HEK293 (cell line): ENCODE measurements at regions not wholly inside any gene's neighbourhood (a gene's known extent, or its start where the extent isn't known, plus 50 kb on each side); places are given as distances from the start of the nearest gene placed in this dataset.

Experiments
- CTCF ChIA-PET: fragments of 350-600 bp; formaldehyde crosslinking; extraction: SDS; loops from one replicate; lab custom pipeline; 2021; ENCODE audit warnings: antibody characterized with exemption; lab: Yijun Ruan, JAX
- POLR2A ChIA-PET: fragments of 300-600 bp; formaldehyde crosslinking; extraction: SDS; loops from one replicate; lab custom pipeline; 2020; ENCODE audit warnings: antibody characterized with exemption, inconsistent platforms; lab: Yijun Ruan, JAX
- H3K27ac ChIP-seq: fragments of 200-500 bp; sonication (Bioruptor generic); 2 replicates; pipeline ENCODE4 v1.5.1; 2014; ENCODE audit warnings: low read depth, low read length, control low read depth, inconsistent platforms; ENCODE audit errors: extremely low read depth
- H3K36me3 ChIP-seq, 2 experiments: fragments of 200-500 bp in 1 of 2; sonication (Bioruptor generic) in 1 of 2; 1 replicate in 1 of 2; 2 replicates in 1 of 2; pipeline ENCODE4 v1.5.1; 2014 to 2017; ENCODE audit warnings: inconsistent platforms in 2 of 2, low read length in 2 of 2; ENCODE audit not compliant: control insufficient read depth in 2 of 2, insufficient read depth in 1 of 2
- H3K4me1 ChIP-seq: fragments of 200-500 bp; sonication (Bioruptor generic); 2 replicates; pipeline ENCODE4 v1.5.1; 2014; ENCODE audit warnings: mild to moderate bottlenecking, low read length, inconsistent platforms; ENCODE audit not compliant: control insufficient read depth, insufficient read depth
- H3K4me3 ChIP-seq: 2 replicates; pipeline ENCODE4 v1.5.1; 2011; ENCODE audit warnings: low read depth, mild to moderate bottlenecking, control low read depth, low read length, moderate library complexity
- H3K9me3 ChIP-seq: fragments of 200-500 bp; sonication (Bioruptor generic); 2 replicates; pipeline ENCODE4 v1.5.1; 2014; ENCODE audit warnings: low read depth, low read length, inconsistent platforms; ENCODE audit not compliant: control insufficient read depth, insufficient read depth
- GFI1B ChIP-seq: fragments of 450-650 bp; formaldehyde crosslinking; IDR thresholded peaks from 2 replicates; pipeline ENCODE4 v1.5.1; 2016; ENCODE audit warnings: missing biosample characterization, missing genetic modification characterization
- HIC1 ChIP-seq: fragments of 450-650 bp; formaldehyde crosslinking; IDR thresholded peaks from 2 replicates; pipeline ENCODE4 v1.5.1; 2016; ENCODE audit warnings: missing biosample characterization, missing genetic modification characterization
- KLF7 ChIP-seq: fragments of 450-650 bp; formaldehyde crosslinking; IDR thresholded peaks from 2 replicates; pipeline ENCODE4 v1.5.1; 2016; ENCODE audit warnings: missing biosample characterization, missing genetic modification characterization, borderline replicate concordance
- MEIS1 ChIP-seq: sonication (generic); formaldehyde crosslinking; IDR thresholded peaks from 2 replicates; pipeline ENCODE4 v1.8.1; 2022; ENCODE audit warnings: missing genetic modification reagents, mild to moderate bottlenecking, borderline replicate concordance
- SP3 ChIP-seq: fragments of 450-650 bp; formaldehyde crosslinking; IDR thresholded peaks from 2 replicates; pipeline ENCODE4 v1.5.1; 2016; ENCODE audit warnings: missing biosample characterization, missing genetic modification characterization
- TRIM28 ChIP-seq: IDR thresholded peaks from 2 replicates; pipeline ENCODE4 v1.6.1; 2011; ENCODE audit warnings: low read length, control low read depth, borderline replicate concordance
- ZBTB21 ChIP-seq: fragments of 450-650 bp; formaldehyde crosslinking; IDR thresholded peaks from 2 replicates; pipeline ENCODE4 v1.5.1; 2017; ENCODE audit warnings: missing biosample characterization, missing genetic modification characterization
- ZNF10 ChIP-seq: fragments of 450-650 bp; formaldehyde crosslinking; IDR thresholded peaks from 2 replicates; pipeline ENCODE4 v1.5.1; 2017; ENCODE audit warnings: missing biosample characterization, missing genetic modification characterization
- ZNF148 ChIP-seq: fragments of 450-650 bp; formaldehyde crosslinking; IDR thresholded peaks from 2 replicates; pipeline ENCODE4 v1.5.0; 2017; ENCODE audit warnings: missing biosample characterization, missing genetic modification characterization, borderline replicate concordance
- ZNF239 ChIP-seq: fragments of 450-650 bp; formaldehyde crosslinking; IDR thresholded peaks from 2 replicates; pipeline ENCODE4 v1.5.1; 2016; ENCODE audit warnings: missing biosample characterization, missing genetic modification characterization
- ZNF426 ChIP-seq: fragments of 450-650 bp; formaldehyde crosslinking; IDR thresholded peaks from 2 replicates; pipeline ENCODE4 v1.5.1; 2017; ENCODE audit warnings: missing biosample characterization, missing genetic modification characterization, mild to moderate bottlenecking, inconsistent platforms, moderate library complexity
- ZNF433 ChIP-seq: fragments of 450-650 bp; formaldehyde crosslinking; IDR thresholded peaks from 2 replicates; pipeline ENCODE4 v1.5.1; 2016; ENCODE audit warnings: missing biosample characterization, missing genetic modification characterization, low read depth
- ZNF449 ChIP-seq: fragments of 450-650 bp; formaldehyde crosslinking; IDR thresholded peaks from 2 replicates; pipeline ENCODE4 v1.5.1; 2017; ENCODE audit warnings: missing biosample characterization, mild to moderate bottlenecking, missing genetic modification characterization, moderate library complexity
- ZNF514 ChIP-seq: fragments of 450-650 bp; formaldehyde crosslinking; IDR thresholded peaks from 2 replicates; pipeline ENCODE4 v1.5.1; 2016; ENCODE audit warnings: missing biosample characterization, missing genetic modification characterization
- ZNF544 ChIP-seq: fragments of 450-650 bp; formaldehyde crosslinking; IDR thresholded peaks from 2 replicates; pipeline ENCODE4 v1.5.0; 2017; ENCODE audit warnings: missing biosample characterization, missing genetic modification characterization
- ZNF580 ChIP-seq: fragments of 450-650 bp; formaldehyde crosslinking; IDR thresholded peaks from 2 replicates; pipeline ENCODE4 v1.5.1; 2016; ENCODE audit warnings: missing biosample characterization, missing genetic modification characterization
- ZNF626 ChIP-seq: fragments of 450-650 bp; sonication (Bioruptor Pico); formaldehyde crosslinking; IDR thresholded peaks from 2 replicates; pipeline ENCODE4 v1.5.1; 2018; ENCODE audit warnings: missing biosample characterization, missing genetic modification characterization, inconsistent platforms
- ZSCAN5A ChIP-seq: fragments of 450-650 bp; formaldehyde crosslinking; IDR thresholded peaks from 2 replicates; pipeline ENCODE4 v1.5.1; 2016; ENCODE audit warnings: missing biosample characterization, missing genetic modification characterization

- TF ChIP-seq ZNF449 (no peak), ZBTB21 (tag by site-specific recombination) (no peak), ZNF580 (tag by site-specific recombination) (no peak), KLF7 (tag by site-specific recombination) (no peak), MEIS1 (CRISPR knock-in tag) (no peak), ZNF239 (no peak), ZNF626 (tag by site-specific recombination) (no peak), ZNF544 (tag by site-specific recombination) (no peak), ZNF433 (tag by site-specific recombination) (no peak), SP3 (tag by site-specific recombination) (no peak), HIC1 (no peak), ZNF10 (tag by site-specific recombination) (no peak), TRIM28 (no peak), ZSCAN5A (tag by site-specific recombination) (no peak), ZNF148 (tag by site-specific recombination) (no peak)
- H3K4me3 ChIP-seq, result no peak overlapping the region
- POLR2A ChIA-PET, result no interaction called here
- CTCF ChIA-PET, result interaction anchor here (0.7 kb wide), 1 partner anchor 264 kb away, joined by 3 read pairs; no protein-coding TSS in a partner anchor
- H3K36me3 ChIP-seq, result no peaks in the 10 kb centered on the region
- H3K9me3 ChIP-seq, result no peaks in the 10 kb centered on the region
- H3K27ac ChIP-seq, result no peak overlapping the region
- H3K4me1 ChIP-seq, result no peaks in the 10 kb centered on the region
Observed at GRCh38 chr11:97938789-97939188, 1082.0 kb upstream of the CNTN5 start.

GRCh38 chr11:97943493-97943892 lies 1077.3 kb upstream of the CNTN5 start:
- Histone ChIP-seq H3K27ac (no peak overlapping the region), H3K4me3 (no peak overlapping the region), H3K4me1 (no peaks in the 10 kb centered on the region), H3K9me3 (no peaks in the 10 kb centered on the region), H3K36me3 (no peaks in the 10 kb centered on the region)
- TF ChIP-seq ZNF514 (tag by site-specific recombination) (no peak), ZNF426 (tag by site-specific recombination) (no peak), GFI1B (tag by site-specific recombination) (no peak)
- ChIA-PET CTCF (interaction anchor here (0.5 kb wide), 1 partner anchor 11 kb away, joined by 6 read pairs; no protein-coding TSS in a partner anchor), POLR2A (no interaction called here)
